ENCODE measurements at regions not wholly inside any gene's neighbourhood (a gene's known extent, or its start where the extent isn't known, plus 50 kb on each side); places are given as distances from the start of the nearest gene placed in this dataset.

- Mint-ChIP-seq H3K27ac (ENCODE audit: low read depth, unreplicated experiment) (no peak overlapping the region), H3K9me3 (ENCODE audit: unreplicated experiment) (no peaks in the 10 kb centered on the region), H3K4me1 (ENCODE audit: insufficient read depth, unreplicated experiment) (peaks cover 15% of the 10 kb centered on the region), H3K4me3 (ENCODE audit: unreplicated experiment) (no peak overlapping the region), H3K36me3 (ENCODE audit: insufficient read depth, unreplicated experiment) (no peaks in the 10 kb centered on the region), H3K27me3 (ENCODE audit: insufficient read depth, unreplicated experiment) (no peaks in the 10 kb centered on the region)
- no peak for DNase-seq (ENCODE audit: unreplicated experiment)
- ChIA-PET CTCF (interaction anchor here (0.6 kb wide), 1 partner anchor 28 kb away, joined by 3 read pairs; no protein-coding TSS in a partner anchor), POLR2A (no interaction called here)
- BruUV-seq (replicated peaks), result no TSS peak
- intact Hi-C loops (cut with micrococcal nuclease), result no loop called here
- no peak for TF ChIP-seq CTCF (IDR thresholded peaks at IDR 0.05; ENCODE audit: unreplicated experiment)
These were observed 722.7 kb downstream of the EPHA4 start for GRCh38 chr2:220849433-220849832.

- intact Hi-C loops (cut with micrococcal nuclease), result no loop called here
- no peaks in the 10 kb centered on the region for H3K9me3 Mint-ChIP-seq (ENCODE audit: unreplicated experiment)
- H3K36me3 Mint-ChIP-seq (ENCODE audit: insufficient read depth, unreplicated experiment), result no peaks in the 10 kb centered on the region
- POLR2A ChIA-PET, result interaction anchor here (0.7 kb wide), 1 partner anchor 258 kb away, joined by 3 read pairs; no protein-coding TSS in a partner anchor
- no peaks in the 10 kb centered on the region for H3K27me3 Mint-ChIP-seq (ENCODE audit: insufficient read depth, unreplicated experiment)
- CTCF ChIA-PET, result interaction anchor here (0.6 kb wide), 2 partner anchors 28 to 101 kb away, joined by 3 read pairs; no protein-coding TSS in a partner anchor
- peaks cover 15% of the 10 kb centered on the region for H3K4me1 Mint-ChIP-seq (ENCODE audit: insufficient read depth, unreplicated experiment)
- no peak for TF ChIP-seq CTCF (IDR thresholded peaks at IDR 0.05; ENCODE audit: unreplicated experiment)
- DNase-seq (ENCODE audit: unreplicated experiment), result no peak
- no TSS peak for BruUV-seq (replicated peaks)
- no peak overlapping the region for H3K4me3 Mint-ChIP-seq (ENCODE audit: unreplicated experiment)
- H3K27ac Mint-ChIP-seq (ENCODE audit: low read depth, unreplicated experiment), result no peak overlapping the region
These were observed 722.0 kb downstream of the EPHA4 start for GRCh38 chr2:220850116-220850515.

- Mint-ChIP-seq H3K27me3 (ENCODE audit: insufficient read depth, unreplicated experiment) (no peaks in the 10 kb centered on the region), H3K4me3 (ENCODE audit: unreplicated experiment) (no peak overlapping the region), H3K36me3 (ENCODE audit: insufficient read depth, unreplicated experiment) (no peaks in the 10 kb centered on the region), H3K27ac (ENCODE audit: low read depth, unreplicated experiment) (no peak overlapping the region), H3K9me3 (ENCODE audit: unreplicated experiment) (peaks cover 7% of the 10 kb centered on the region), H3K4me1 (ENCODE audit: insufficient read depth, unreplicated experiment) (no peaks in the 10 kb centered on the region)
- CTCF ChIA-PET, result interaction anchor here (0.6 kb wide), 1 partner anchor 378 kb away, joined by 3 read pairs; no protein-coding TSS in a partner anchor
- no peak for TF ChIP-seq CTCF (IDR thresholded peaks at IDR 0.05; ENCODE audit: unreplicated experiment)
- no TSS peak for BruUV-seq (replicated peaks)
- DNase-seq (ENCODE audit: unreplicated experiment), result peak; percentile 8
- POLR2A ChIA-PET, result interaction anchor here (0.5 to 1.4 kb wide), 2 partner anchors 11 to 612 kb away, joined by 3 to 4 read pairs; no protein-coding TSS in a partner anchor
- intact Hi-C loops (cut with micrococcal nuclease), result no loop called here
These were observed 716.8 kb downstream of the EPHA4 start for GRCh38 chr2:220855296-220855695.

- no peak for DNase-seq (ENCODE audit: unreplicated experiment)
- intact Hi-C loops (cut with micrococcal nuclease), result no loop called here
- POLR2A ChIA-PET, result interaction anchor here (0.5 to 0.6 kb wide), 2 partner anchors 28 to 51 kb away, joined by 4 read pairs; no protein-coding TSS in a partner anchor
- no TSS peak for BruUV-seq (replicated peaks)
- H3K36me3 Mint-ChIP-seq (ENCODE audit: insufficient read depth, unreplicated experiment), result no peaks in the 10 kb centered on the region
- CTCF ChIA-PET, result interaction anchor here (0.7 kb wide), 1 partner anchor 18 kb away, joined by 3 read pairs; no protein-coding TSS in a partner anchor
- no peaks in the 10 kb centered on the region for H3K27me3 Mint-ChIP-seq (ENCODE audit: insufficient read depth, unreplicated experiment)
- no peaks in the 10 kb centered on the region for H3K4me1 Mint-ChIP-seq (ENCODE audit: insufficient read depth, unreplicated experiment)
- H3K27ac Mint-ChIP-seq (ENCODE audit: low read depth, unreplicated experiment), result no peak overlapping the region
- H3K9me3 Mint-ChIP-seq (ENCODE audit: unreplicated experiment), result peaks cover 7% of the 10 kb centered on the region
- no peak overlapping the region for H3K4me3 Mint-ChIP-seq (ENCODE audit: unreplicated experiment)
- no peak for TF ChIP-seq CTCF (IDR thresholded peaks at IDR 0.05; ENCODE audit: unreplicated experiment)
These were observed 715.6 kb downstream of the EPHA4 start for GRCh38 chr2:220856486-220856885.
